ENCODE measurements at regions not wholly inside any gene's neighbourhood (a gene's known extent, or its start where the extent isn't known, plus 50 kb on each side); places are given as distances from the start of the nearest gene placed in this dataset.

GRCh38 chr13:65593298-65593874 is 1636.8 kb downstream of the PCDH9 start:
- WGBS, 4 donors: 78 to 86% (median 84%) methylated on average over 2 of the region's 2 CpGs
- intact Hi-C loops (cut with DNase I): no loop called here

GRCh38 chr13:65592731-65593130 is 1637.4 kb downstream of the PCDH9 start:
- 37 to 54% (median 43%) methylated on average over 1 of the region's 1 CpG for WGBS, 4 donors
- DNase-seq: no peak
- Histone ChIP-seq H3K4me3 (no peak overlapping the region), H3K27me3 (no peaks in the 10 kb centered on the region), H3K4me1 (replicated peaks in 1 of 2) (peaks cover 13 to 32% of the 10 kb centered on the region in 2 donors), H3K27ac (no peak overlapping the region), H3K9me3 (replicated peaks in 1 of 3) (peaks cover 0 to 6% (median 0%) of the 10 kb centered on the region in 3 donors), H3K36me3 (replicated peaks in 1 of 2) (no peaks in the 10 kb centered on the region)
- no peak for TF ChIP-seq POLR2A (IDR thresholded peaks at IDR 0.05)
- no peak for TF ChIP-seq CTCF (IDR thresholded peaks at IDR 0.05)
- intact Hi-C loops (cut with DNase I): no loop called here

More at GRCh38 chr13:65593298-65593874, 1636.8 kb downstream of the PCDH9 start:
- Histone ChIP-seq H3K27me3 (no peaks in the 10 kb centered on the region), H3K36me3 (replicated peaks in 1 of 2) (no peaks in the 10 kb centered on the region), H3K4me1 (replicated peaks in 1 of 2) (peaks cover 13 to 33% of the 10 kb centered on the region in 2 donors), H3K9me3 (replicated peaks in 1 of 3) (peaks cover 0 to 6% (median 0%) of the 10 kb centered on the region in 3 donors), H3K4me3 (no peak overlapping the region), H3K27ac (no peak overlapping the region)
- no peak for DNase-seq
- TF ChIP-seq CTCF (IDR thresholded peaks at IDR 0.05): no peak
- no peak for TF ChIP-seq POLR2A (IDR thresholded peaks at IDR 0.05)

GRCh38 chr13:65585346-65585745 is 1644.8 kb downstream of the PCDH9 start:
- no peak overlapping the region for H3K27ac ChIP-seq
- TF ChIP-seq POLR2A (IDR thresholded peaks at IDR 0.05) (no peak), CTCF (IDR thresholded peaks at IDR 0.05) (no peak)
- no peaks in the 10 kb centered on the region for H3K9me3 ChIP-seq (replicated peaks in 1 of 3)
- intact Hi-C loops (cut with DNase I): no loop called here
- no peaks in the 10 kb centered on the region for H3K36me3 ChIP-seq (replicated peaks in 1 of 2)
- no peaks in the 10 kb centered on the region for H3K27me3 ChIP-seq
- H3K4me1 ChIP-seq (replicated peaks in 1 of 2): no peaks in the 10 kb centered on the region
- no peak for DNase-seq
- no peak overlapping the region for H3K4me3 ChIP-seq
- 80 to 82% (median 81%) methylated on average over 9 to 10 of the region's 10 CpGs for WGBS, 4 donors

- Histone ChIP-seq H3K36me3 (replicated peaks in 1 of 2) (no peaks in the 10 kb centered on the region), H3K4me1 (replicated peaks in 1 of 2) (no peaks in the 10 kb centered on the region), H3K27me3 (no peaks in the 10 kb centered on the region), H3K4me3 (no peak overlapping the region), H3K27ac (no peak overlapping the region), H3K9me3 (replicated peaks in 1 of 3) (no peaks in the 10 kb centered on the region)
- intact Hi-C loops (cut with DNase I): no loop called here
- TF ChIP-seq CTCF (IDR thresholded peaks at IDR 0.05) (no peak), POLR2A (IDR thresholded peaks at IDR 0.05) (no peak)
- WGBS, 4 donors: 72 to 80% (median 76%) methylated on average over 2 of the region's 2 CpGs
- DNase-seq: no peak
Observed at GRCh38 chr13:65584126-65584525, 1646.0 kb downstream of the PCDH9 start.
